Stimulated activated CD4-positive, alpha-beta T cell treated with anti-CD3 and anti-CD28 coated beads, TNF-alpha, amount 100 ng/mL, for 48 hours (primary cell): ENCODE measurements at regions not wholly inside any gene's neighbourhood (a gene's known extent, or its start where the extent isn't known, plus 50 kb on each side); places are given as distances from the start of the nearest gene placed in this dataset.

Experiments used
- DNase-seq, 3 donors: peaks; one replicate each; pipeline ENCODE4 v3.0.0-alpha.2; 2020; ENCODE audit warnings: low read depth in 3 of 3

GRCh38 chr3:124491098-124491497 lies 239.2 kb upstream of the UMPS start:
- no peak for DNase-seq

DNA sequence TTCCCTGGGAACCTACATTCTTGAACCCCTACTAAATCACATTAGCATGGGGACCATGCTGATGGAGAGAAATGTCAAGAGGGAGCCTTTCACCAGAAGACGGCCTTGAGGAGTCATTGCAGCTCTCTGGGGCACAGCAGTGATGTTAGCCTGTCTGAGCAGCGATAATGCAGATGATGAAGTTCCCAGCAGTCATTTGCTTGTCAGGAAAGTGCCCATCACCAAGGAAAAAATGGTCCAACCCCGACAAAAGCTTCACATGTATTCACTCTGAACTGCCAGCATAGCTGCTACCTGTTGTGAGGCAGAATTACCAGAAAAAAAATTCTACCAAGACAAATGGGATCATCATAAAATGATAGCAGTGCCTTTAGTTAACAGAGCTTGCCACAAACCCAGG lies 238.4 kb upstream of the UMPS start:
- no peak for DNase-seq

- no peak for DNase-seq
These were observed 237.4 kb upstream of the UMPS start for GRCh38 chr3:124492824-124493223.

GRCh38 chr3:124496061-124496460 lies 234.2 kb upstream of the UMPS start:
- no peak for DNase-seq

DNA sequence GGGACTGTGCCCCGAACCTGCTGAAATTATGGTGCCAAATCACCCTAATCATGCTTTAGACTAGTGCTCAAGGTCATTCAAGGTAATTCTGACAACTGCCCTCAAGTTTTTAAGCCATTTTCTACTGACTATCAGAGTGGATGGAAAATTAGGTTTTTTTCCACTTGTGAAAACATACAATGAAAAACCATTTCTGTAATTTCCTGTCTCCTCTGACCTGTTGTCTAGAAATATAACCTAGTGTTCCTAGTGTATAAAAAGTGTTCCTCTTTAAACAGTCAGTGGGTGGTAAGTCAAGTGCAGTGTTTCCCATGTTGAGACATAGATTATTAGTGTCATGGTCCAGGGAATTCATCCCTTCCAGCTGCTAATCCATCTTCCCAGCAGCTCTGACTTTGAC lies 232.8 kb upstream of the UMPS start:
- DNase-seq: no peak

- no peak for DNase-seq
These were observed 231.4 kb upstream of the UMPS start for GRCh38 chr3:124498891-124499290.

DNA sequence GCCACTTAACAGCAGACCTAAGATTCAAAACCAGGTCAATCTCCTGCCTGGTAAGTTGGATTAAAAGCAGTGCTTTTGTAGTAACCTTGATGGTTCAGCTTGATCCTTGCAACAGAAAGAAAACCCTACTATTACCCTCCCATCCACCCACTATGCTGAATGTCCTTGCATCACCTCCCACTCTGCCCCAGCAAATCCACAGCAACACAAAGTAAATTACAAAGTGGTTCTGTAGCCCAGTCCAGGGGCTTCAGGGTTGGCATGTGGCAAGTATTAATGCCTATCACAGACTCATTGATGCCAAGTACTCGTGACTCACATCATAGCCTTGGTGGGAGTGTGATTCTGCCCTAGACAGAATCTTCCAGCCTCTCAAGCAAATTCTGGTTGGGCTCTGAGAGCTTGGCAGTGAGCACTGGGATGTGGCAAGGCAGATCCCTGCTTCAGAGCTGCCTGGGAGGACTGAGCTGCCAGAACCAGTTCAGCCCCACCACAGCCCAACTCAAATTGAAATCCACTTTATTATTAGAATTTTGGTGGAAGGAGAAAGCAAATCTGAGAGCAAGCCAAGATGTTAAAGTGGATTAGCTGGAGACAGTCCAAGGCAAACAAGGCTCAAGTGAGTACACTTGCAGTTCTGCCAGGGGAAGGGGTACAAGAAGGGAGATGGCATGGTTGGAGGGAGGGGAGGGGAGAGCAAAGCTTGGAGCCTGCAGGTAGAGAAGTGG lies 225.8 kb upstream of the UMPS start:
- no peak for DNase-seq

DNA sequence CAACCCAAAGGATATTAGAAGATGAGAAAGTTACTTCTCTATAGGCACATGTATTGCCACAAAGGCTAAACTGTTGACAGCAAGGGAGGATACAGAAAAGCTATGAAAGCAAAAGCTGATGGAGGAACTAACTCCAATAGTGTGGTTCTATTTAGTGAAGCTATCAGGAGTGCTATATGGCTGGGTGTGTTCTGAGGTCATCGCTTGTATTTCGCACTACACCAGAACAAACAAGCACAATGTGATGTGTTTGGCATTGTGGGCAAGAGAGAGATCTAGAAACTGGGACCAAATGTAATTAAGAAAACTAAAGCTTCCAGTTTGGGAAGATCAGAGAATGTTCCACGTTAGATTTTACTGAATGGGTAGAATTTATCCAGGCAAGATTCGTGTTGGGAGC lies 220.4 kb upstream of the UMPS start:
- DNase-seq: no peak

- DNase-seq: no peak
These were observed 220.0 kb upstream of the UMPS start for GRCh38 chr3:124510290-124510689.

DNA sequence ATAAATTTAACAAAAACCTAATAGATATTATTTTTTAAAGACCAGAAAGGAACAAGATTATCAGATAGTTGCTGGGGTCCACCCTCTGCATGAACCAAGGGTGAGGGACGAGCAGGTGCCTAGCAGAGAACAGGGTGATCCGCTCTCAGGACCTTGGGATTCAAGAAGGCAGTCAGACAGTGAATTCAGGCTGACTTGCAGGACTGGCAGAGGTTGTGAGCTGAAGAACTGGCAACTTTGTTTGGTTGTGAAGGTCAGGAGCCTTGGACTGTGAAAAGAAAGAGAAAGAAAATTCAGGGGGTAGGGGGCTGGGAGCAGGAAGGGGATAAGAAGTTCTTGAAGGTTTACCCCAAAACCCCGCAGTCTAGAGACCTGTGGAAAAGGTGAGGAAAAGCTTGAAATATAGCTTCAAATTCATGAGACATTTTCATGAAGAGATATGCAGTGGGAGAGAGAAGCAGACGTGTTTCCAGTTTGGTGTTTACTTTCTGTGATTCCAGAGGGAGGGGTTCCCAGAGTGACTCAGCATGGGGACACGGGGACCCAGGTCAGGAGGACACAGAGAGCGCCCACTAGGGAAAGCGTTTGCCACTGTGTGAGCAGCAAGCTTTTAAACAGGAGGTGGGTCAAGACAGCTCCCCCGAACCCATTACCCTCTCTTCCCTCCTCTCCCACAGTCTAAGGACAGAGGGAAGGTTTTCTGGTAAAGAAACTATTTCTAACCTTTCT lies 217.2 kb upstream of the UMPS start:
- DNase-seq: no peak

DNA sequence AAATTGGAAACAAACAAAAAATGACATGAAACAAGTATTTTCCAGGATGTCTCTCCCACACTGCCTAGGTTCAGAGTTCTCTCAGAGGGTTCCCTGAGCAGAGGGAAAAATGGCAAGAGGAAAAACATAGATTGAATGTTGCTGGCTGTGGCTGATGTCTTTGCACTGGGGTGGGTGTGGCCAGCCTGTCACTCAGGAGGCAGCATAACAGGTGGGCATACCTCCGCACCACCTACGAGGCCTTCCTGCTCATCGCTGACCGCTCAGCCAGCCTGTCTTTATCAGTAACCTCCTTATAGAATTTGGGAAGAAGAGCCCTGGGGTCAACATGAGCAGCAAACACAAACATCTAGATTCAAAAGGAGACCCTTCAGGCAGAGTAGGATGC lies 216.6 kb upstream of the UMPS start:
- DNase-seq: no peak

- DNase-seq: no peak
These were observed 215.6 kb upstream of the UMPS start for GRCh38 chr3:124514683-124515082.

- DNase-seq: no peak
These were observed 213.9 kb upstream of the UMPS start for GRCh38 chr3:124516333-124516732.

GRCh38 chr3:124517306-124517705 lies 212.9 kb upstream of the UMPS start:
- DNase-seq: no peak

GRCh38 chr3:124518350-124518749 lies 211.9 kb upstream of the UMPS start:
- DNase-seq: no peak

- DNase-seq: no peak
These were observed 210.6 kb upstream of the UMPS start for GRCh38 chr3:124519591-124520194.

DNA sequence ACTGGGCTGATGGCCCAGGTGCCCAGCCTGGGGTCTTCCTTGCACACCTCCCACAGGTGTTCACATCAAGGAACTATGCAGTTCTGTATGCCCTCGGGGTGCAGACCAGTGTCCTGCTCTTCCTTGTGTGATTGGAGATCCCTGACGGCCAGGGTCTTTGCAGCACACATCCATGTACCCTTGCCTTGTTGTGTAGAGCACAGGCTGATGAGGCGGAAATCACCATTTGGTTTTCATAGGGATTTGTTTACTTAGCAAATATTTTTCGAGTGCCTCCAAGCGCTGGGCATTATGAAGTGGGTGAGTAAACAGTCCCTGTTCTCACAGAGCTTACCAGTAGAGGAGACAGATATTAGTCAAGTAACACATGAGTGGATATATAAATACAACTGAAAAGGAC lies 209.3 kb upstream of the UMPS start:
- no peak for DNase-seq

GRCh38 chr3:124522082-124522625 lies 208.1 kb upstream of the UMPS start:
- DNase-seq: no peak

- DNase-seq: no peak
These were observed 203.7 kb upstream of the UMPS start for GRCh38 chr3:124526601-124527000.

DNA sequence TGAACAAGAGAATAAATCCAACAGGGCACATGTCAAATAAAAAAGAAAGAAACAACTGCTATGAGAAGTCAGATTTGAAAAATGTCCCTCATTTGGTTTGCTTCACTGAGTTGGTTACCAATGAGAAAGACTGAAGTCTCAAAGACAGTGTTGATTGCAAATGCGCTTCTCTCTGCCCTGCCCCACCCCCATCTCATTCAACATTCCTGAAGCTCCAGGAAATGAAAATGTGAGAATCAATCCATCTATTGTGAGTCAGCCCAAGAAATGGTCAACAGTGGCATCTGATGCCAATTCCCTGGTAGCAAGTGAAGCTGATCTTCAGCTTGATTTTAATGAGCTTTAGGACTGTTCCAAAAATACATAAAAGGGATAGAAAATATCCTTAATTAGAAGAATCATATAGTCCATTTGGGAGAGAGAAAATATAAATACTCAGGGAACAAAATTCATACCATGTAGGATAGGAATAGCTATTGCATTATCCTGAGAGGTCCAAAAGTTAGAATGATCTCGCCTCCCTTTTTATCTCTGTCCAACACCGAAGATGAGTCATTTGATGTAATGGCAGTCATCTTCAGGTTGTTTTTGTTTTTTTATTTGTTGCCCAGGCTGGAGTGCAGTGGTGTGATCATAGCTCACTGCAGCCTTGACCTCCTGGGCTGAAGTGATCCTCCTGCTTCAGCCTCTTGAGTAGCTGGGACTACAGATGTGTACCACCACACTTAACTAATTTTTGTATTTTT lies 200.3 kb upstream of the UMPS start:
- DNase-seq: no peak

GRCh38 chr3:124530916-124531315 lies 199.3 kb upstream of the UMPS start:
- DNase-seq: no peak

GRCh38 chr3:124532071-124532470 lies 198.2 kb upstream of the UMPS start:
- DNase-seq: no peak
